A549 (cell line): ENCODE measurements at regions not wholly inside any gene's neighbourhood (a gene's known extent, or its start where the extent isn't known, plus 50 kb on each side); places are given as distances from the start of the nearest gene placed in this dataset.

Source experiments
- ATAC-seq, 2 experiments: fragments of 200-7000 bp in 1 of 2; fragments of >200 bp in 1 of 2; cut with Nextera tagmentation in 1 of 2; cut with Tn5 transposase in 1 of 2; 3 replicates each; pipeline versions ENCODE4 v1.8.0 to v1.9.1; 2018 to 2020; ENCODE audit warnings: mild to moderate bottlenecking in 1 of 2, moderate library complexity in 1 of 2
- CTCF ChIA-PET: fragments of 300-600 bp; sonication (Branson Sonifier 250); formaldehyde crosslinking; extraction: SDS; loops from one replicate; lab custom pipeline; 2021; ENCODE audit warnings: antibody characterized with exemption, inconsistent platforms; lab: Yijun Ruan, JAX
- POLR2A ChIA-PET: fragments of 350-600 bp; formaldehyde crosslinking; extraction: SDS; loops from one replicate; lab custom pipeline; 2021; ENCODE audit warnings: antibody characterized with exemption, inconsistent platforms; lab: Yijun Ruan, JAX
- DNase-seq, 2 experiments: peaks; one replicate each; pipeline versions ENCODE4 v3.0.0 to v3.0.0-alpha.2; 2011 to 2016; ENCODE audit warnings: low read depth in 1 of 2, low spot score in 1 of 2
- FAIRE-seq: peaks from 2 replicates; lab custom pipeline; 2011; peaks lifted over from hg19 to GRCh38; lab: Jason Lieb, UNC
- H3K27ac ChIP-seq, 2 experiments: fragments of >200 bp; sonication (Bioruptor Twin); formaldehyde crosslinking; 3 replicates each; pipeline ENCODE4 v1.5.1; 2016 to 2017
- H3K4me1 ChIP-seq: fragments of >200 bp; sonication (Bioruptor Twin); formaldehyde crosslinking; 3 replicates; pipeline ENCODE4 v1.6.1; 2016
- H3K4me2 ChIP-seq: fragments of >200 bp; sonication (Bioruptor Twin); formaldehyde crosslinking; 3 replicates; pipeline ENCODE4 v1.6.1; 2016
- H3K4me3 ChIP-seq: fragments of >200 bp; sonication (Bioruptor Twin); formaldehyde crosslinking; 3 replicates; pipeline ENCODE4 v1.5.1; 2016
- H3K9me3 ChIP-seq: fragments of >200 bp; sonication (Bioruptor Twin); formaldehyde crosslinking; 3 replicates; pipeline ENCODE4 v1.6.1; 2016
- ATOH8 ChIP-seq: fragments of 250-450 bp; sonication (Bioruptor Pico); IDR thresholded peaks from 2 replicates; pipeline ENCODE4 v1.5.0; 2020; ENCODE audit warnings: low read depth, mild to moderate bottlenecking, moderate library complexity
- CBX2 ChIP-seq: fragments of 200-600 bp; sonication (generic); IDR thresholded peaks from 2 replicates; pipeline ENCODE4 v1.6.1; 2016; ENCODE audit warnings: low read depth, mild to moderate bottlenecking, borderline replicate concordance
- CEBPB ChIP-seq, 2 experiments: fragments of >200 bp in 1 of 2; sonication (Bioruptor Twin) in 1 of 2; formaldehyde crosslinking in 1 of 2; IDR thresholded peaks; 2 replicates each; pipeline ENCODE4 v1.6.1; 2012 to 2016
- E2F6 ChIP-seq: IDR thresholded peaks from 2 replicates; pipeline ENCODE4 v1.6.1; 2012; ENCODE audit warnings: low read depth, borderline replicate concordance
- EHF ChIP-seq: fragments of 250-450 bp; sonication (Bioruptor Pico); IDR thresholded peaks from 2 replicates; pipeline ENCODE4 v1.5.0; 2020; ENCODE audit warnings: mild to moderate bottlenecking
- EP300 ChIP-seq, 2 experiments: fragments of >200 bp; sonication (Bioruptor Twin); formaldehyde crosslinking; IDR thresholded peaks; 2 replicates in 1 of 2; 3 replicates in 1 of 2; pipeline ENCODE4 v1.6.1; 2016 to 2017
- HMGXB4 ChIP-seq: fragments of 250-450 bp; sonication (Bioruptor Pico); IDR thresholded peaks from 2 replicates; pipeline ENCODE4 v1.5.0; 2021; ENCODE audit warnings: mild to moderate bottlenecking, moderate library complexity, borderline replicate concordance
- HOXA7 ChIP-seq: fragments of 250-450 bp; sonication (Bioruptor Pico); IDR thresholded peaks from 2 replicates; pipeline ENCODE4 v1.5.0; 2020; ENCODE audit warnings: mild to moderate bottlenecking, moderate library complexity
- HOXB5 ChIP-seq: fragments of 250-450 bp; sonication (Bioruptor Pico); IDR thresholded peaks from 2 replicates; pipeline ENCODE4 v1.5.0; 2020; ENCODE audit warnings: mild to moderate bottlenecking, moderate library complexity
- JUN ChIP-seq, 2 experiments: fragments of >200 bp; sonication (Bioruptor Twin); formaldehyde crosslinking; IDR thresholded peaks; 2 replicates in 1 of 2; 3 replicates in 1 of 2; pipeline ENCODE4 v1.6.1; 2016 to 2017
- JUNB ChIP-seq: fragments of >200 bp; sonication (Bioruptor Twin); formaldehyde crosslinking; IDR thresholded peaks from 2 replicates; pipeline ENCODE4 v1.6.1; 2016
- KDM1A ChIP-seq: fragments of 200-600 bp; sonication (generic); IDR thresholded peaks from 2 replicates; pipeline ENCODE4 v1.6.1; 2016; ENCODE audit warnings: low read depth, mild to moderate bottlenecking
- KDM5A ChIP-seq: fragments of 200-600 bp; sonication (generic); IDR thresholded peaks from 2 replicates; pipeline ENCODE4 v1.6.1; 2016; ENCODE audit warnings: antibody characterized with exemption, mild to moderate bottlenecking
- NPAS2 ChIP-seq: fragments of 250-450 bp; sonication (Bioruptor Pico); IDR thresholded peaks from 2 replicates; pipeline ENCODE4 v1.8.0; 2022; ENCODE audit warnings: mild to moderate bottlenecking, moderate library complexity, borderline replicate concordance
- PBX3 ChIP-seq: IDR thresholded peaks from 2 replicates; pipeline ENCODE4 v1.6.1; 2012
- PHF8 ChIP-seq: fragments of 200-600 bp; sonication (generic); IDR thresholded peaks from 2 replicates; pipeline ENCODE4 v1.6.1; 2016; ENCODE audit warnings: low read depth, mild to moderate bottlenecking, antibody characterized with exemption, moderate library complexity, borderline replicate concordance
- POLR2AphosphoS2 ChIP-seq: conservative IDR thresholded peaks from 2 replicates; pipeline ENCODE4 v1.6.1; 2012; ENCODE audit warnings: low read length, improper control_type of control experiment, inconsistent platforms
- SMC3 ChIP-seq: fragments of >200 bp; sonication (Bioruptor Twin); formaldehyde crosslinking; IDR thresholded peaks from 3 replicates; pipeline ENCODE4 v1.6.1; 2018; ENCODE audit warnings: inconsistent platforms
- SREBF2 ChIP-seq: fragments of 450-650 bp; IDR thresholded peaks from 2 replicates; pipeline ENCODE4 v1.6.1; 2014; ENCODE audit warnings: mild to moderate bottlenecking, moderate library complexity
- TFCP2L1 ChIP-seq: fragments of 250-450 bp; sonication (Bioruptor Pico); IDR thresholded peaks from 2 replicates; pipeline ENCODE4 v1.5.0; 2021; ENCODE audit warnings: mild to moderate bottlenecking
- TP53 ChIP-seq: fragments of 250-450 bp; sonication (Bioruptor Pico); IDR thresholded peaks from 2 replicates; pipeline ENCODE4 v1.5.0; 2021; ENCODE audit warnings: mild to moderate bottlenecking, moderate library complexity
- USF2 ChIP-seq: fragments of 450-650 bp; IDR thresholded peaks from 2 replicates; pipeline ENCODE4 v1.6.1; 2014; ENCODE audit warnings: antibody characterized with exemption
- ZC3H11A ChIP-seq: fragments of 450-650 bp; IDR thresholded peaks from 2 replicates; pipeline ENCODE4 v1.6.1; 2014; ENCODE audit warnings: antibody characterized with exemption, mild to moderate bottlenecking
- ZNF302 ChIP-seq: fragments of 250-450 bp; sonication (Bioruptor Pico); IDR thresholded peaks from 2 replicates; pipeline ENCODE4 v1.9.0; 2021; ENCODE audit warnings: inconsistent platforms, mild to moderate bottlenecking, moderate library complexity
- WGBS: methylation state at CpG from one replicate; pipeline ENCODE4 v1.1.6; 2017; ENCODE audit errors: missing lambda C conversion rate; 5-methylcytosine and 5-hydroxymethylcytosine counted together

- ATAC-seq: no peak
- Histone ChIP-seq H3K27ac (no peak overlapping the region), H3K9me3 (peaks cover 15% of the 10 kb centered on the region; the same call in 2 of the 3 replicates), H3K4me2 (no peak overlapping the region), H3K4me3 (no peak overlapping the region), H3K4me1 (no peaks in the 10 kb centered on the region)
- TF ChIP-seq EHF (CRISPR knock-in tag) (no peak), HOXB5 (no peak), KDM5A (no peak), EP300 (IDR thresholded peaks at IDR 0.05) (no peak)
- FAIRE-seq: no peak
- ChIA-PET POLR2A (no interaction called here), CTCF (no interaction called here)
- no peak for DNase-seq
- WGBS: 0% methylated on average over 2 of the region's 2 CpGs
These were observed 471.4 kb downstream of the CMPK2 start for GRCh38 chr2:6394276-6394675.

GRCh38 chr2:6398421-6398820, 467.3 kb downstream of the CMPK2 start:
- no peak overlapping the region for H3K4me2 ChIP-seq
- no peaks in the 10 kb centered on the region for H3K4me1 ChIP-seq
- WGBS: 24% methylated on average over 2 of the region's 2 CpGs
- no peak overlapping the region for H3K27ac ChIP-seq
- no peak overlapping the region for H3K4me3 ChIP-seq
- no peak for FAIRE-seq
- no peak for DNase-seq
- H3K9me3 ChIP-seq: no peaks in the 10 kb centered on the region
- TF ChIP-seq TP53 (CRISPR knock-in tag) (no peak), ZNF302 (CRISPR knock-in tag) (no peak), ZC3H11A (no peak), EP300 (IDR thresholded peaks at IDR 0.05) (no peak), SMC3 (no peak), PHF8 (no peak)
- ChIA-PET POLR2A (no interaction called here), CTCF (no interaction called here)
- no peak for ATAC-seq

GRCh38 chr2:6401301-6401700, 464.4 kb downstream of the CMPK2 start:
- ChIA-PET POLR2A (no interaction called here), CTCF (no interaction called here)
- no peak overlapping the region for H3K27ac ChIP-seq
- FAIRE-seq (no peak), DNase-seq (no peak), ATAC-seq (no peak)
- no peaks in the 10 kb centered on the region for H3K9me3 ChIP-seq
- TF ChIP-seq PBX3: no peak
- no peak for TF ChIP-seq JUNB
- TF ChIP-seq HMGXB4 (CRISPR knock-in tag): no peak
- no peak for TF ChIP-seq CBX2
- TF ChIP-seq ZNF302 (CRISPR knock-in tag): no peak
- TF ChIP-seq TFCP2L1 (CRISPR knock-in tag): no peak
- TF ChIP-seq HOXA7 (CRISPR knock-in tag): no peak
- no peak for TF ChIP-seq POLR2AphosphoS2
- TF ChIP-seq CEBPB (IDR thresholded peaks at IDR 0.05): no peak
- TF ChIP-seq SREBF2: no peak
- no peak for TF ChIP-seq TP53 (CRISPR knock-in tag)
- no peak for TF ChIP-seq USF2
- TF ChIP-seq NPAS2 (CRISPR knock-in tag): no peak
- no peak for TF ChIP-seq EP300 (IDR thresholded peaks at IDR 0.05)
- no peak for TF ChIP-seq ATOH8
- TF ChIP-seq JUN (IDR thresholded peaks at IDR 0.05): no peak
- no peak for TF ChIP-seq EHF (CRISPR knock-in tag)
- TF ChIP-seq E2F6: no peak
- no peak for TF ChIP-seq KDM1A
- no peak for TF ChIP-seq PHF8
- H3K4me1 ChIP-seq: no peaks in the 10 kb centered on the region
- H3K4me2 ChIP-seq: no peak overlapping the region
- 5% methylated on average over 3 of the region's 3 CpGs for WGBS
- no peak overlapping the region for H3K4me3 ChIP-seq
